HCT116 (cell line): ENCODE measurements at regions not wholly inside any gene's neighbourhood (a gene's known extent, or its start where the extent isn't known, plus 50 kb on each side); places are given as distances from the start of the nearest gene placed in this dataset.

Experiments used
- ATAC-seq: fragments of 200-7000 bp; cut with Tn5 transposase; 2 replicates; pipeline ENCODE4 v1.9.1; 2020; ENCODE audit warnings: mild to moderate bottlenecking, moderate library complexity
- BruUV-seq: library from RNA; stranded (reverse); fragments of 400-500 nt; replicated peaks from 2 replicates; lab custom pipeline; 2021; lab: Mats Ljungman, UMichigan
- CTCF ChIA-PET: fragments of 300-600 bp; sonication (Branson Sonifier 250); formaldehyde crosslinking; loops from one replicate; lab custom pipeline; 2021; ENCODE audit warnings: antibody characterized with exemption; lab: Charles Lee
- POLR2A ChIA-PET: fragments of 300-600, 350-600 bp; sonication (Branson Sonifier 250); formaldehyde crosslinking; loops from one replicate; lab custom pipeline; 2021; ENCODE audit warnings: antibody characterized with exemption; lab: Charles Lee
- RAD21 ChIA-PET, 2 experiments: fragments of 300-600 bp; sonication (Branson Sonifier 250); formaldehyde crosslinking; loops; one replicate each; lab custom pipeline; 2023; ENCODE audit warnings: low total read pairs in 2 of 2; ENCODE audit not compliant: uncharacterized antibody in 2 of 2, unreplicated experiment in 2 of 2, low non-redundant PET in 1 of 2; lab: Charles Lee
- DNase-seq: peaks from one replicate; pipeline ENCODE4 v3.0.0-alpha.2; 2010; ENCODE audit warnings: low read depth, low spot score
- H2AFZ ChIP-seq: fragments of 200-600 bp; shearing (Covaris generic), sonication (generic); 2 replicates; pipeline ENCODE4 v1.6.1; 2017; ENCODE audit warnings: low read depth, mixed run types, mixed read lengths, antibody characterized with exemption, low read length; ENCODE audit not compliant: poor library complexity, severe bottlenecking
- H3K27ac ChIP-seq: 2 replicates; pipeline ENCODE4 v1.5.1; 2012; ENCODE audit warnings: low read depth, low read length
- H3K27me3 ChIP-seq: fragments of 200-600 bp; sonication (generic); 2 replicates; pipeline ENCODE4 v1.6.1; 2016; ENCODE audit warnings: mixed run types, low read length, mixed read lengths; ENCODE audit not compliant: insufficient read depth
- H3K36me3 ChIP-seq, 2 experiments: fragments of 200-500 bp in 1 of 2; fragments of 200-600 bp in 1 of 2; sonication (Bioruptor generic) in 1 of 2; sonication (generic) in 1 of 2; 2 replicates each; pipeline versions ENCODE4 v1.5.1 to v1.6.1; 2014 to 2016; ENCODE audit warnings: low read length in 2 of 2, inconsistent platforms in 1 of 2, mixed read lengths in 1 of 2, mixed run types in 1 of 2; ENCODE audit not compliant: insufficient read depth in 2 of 2, control insufficient read depth in 1 of 2
- H3K4me1 ChIP-seq, 2 experiments: fragments of 200-600 bp in 1 of 2; sonication (generic) in 1 of 2; 2 replicates each; pipeline versions ENCODE4 v1.5.1 to v1.6.1; 2012 to 2017; ENCODE audit warnings: low read length in 2 of 2, inconsistent platforms in 1 of 2, mild to moderate bottlenecking in 1 of 2, mixed read lengths in 1 of 2, mixed run types in 1 of 2, moderate library complexity in 1 of 2; ENCODE audit not compliant: insufficient read depth in 2 of 2, control insufficient read depth in 1 of 2
- H3K4me2 ChIP-seq: fragments of 200-600 bp; sonication (generic); 2 replicates; pipeline ENCODE4 v1.6.1; 2017; ENCODE audit warnings: mixed run types, low read length, mixed read lengths
- H3K4me3 ChIP-seq, 2 experiments: fragments of 200-600 bp in 1 of 2; sonication (generic) in 1 of 2; replicated peaks in 1 of 2; 2 replicates each; pipeline ENCODE4 v1.5.1; 2011 to 2016; ENCODE audit warnings: low read length in 2 of 2, control low read depth in 1 of 2, low read depth in 1 of 2, mild to moderate bottlenecking in 1 of 2, mixed read lengths in 1 of 2, mixed run types in 1 of 2
- H3K79me2 ChIP-seq: fragments of 200-600 bp; sonication (generic); 2 replicates; pipeline ENCODE4 v1.6.1; 2017; ENCODE audit warnings: mild to moderate bottlenecking, mixed run types, low read length, moderate library complexity, mixed read lengths; ENCODE audit not compliant: insufficient read depth
- H3K9ac ChIP-seq: fragments of 200-600 bp; sonication (generic); 2 replicates; pipeline ENCODE4 v1.6.1; 2016; ENCODE audit warnings: low read length, mixed read lengths
- H3K9me2 ChIP-seq: fragments of 200-600 bp; sonication (generic), shearing (Covaris generic); 2 replicates; pipeline ENCODE4 v1.6.1; 2017; ENCODE audit warnings: mixed run types, mild to moderate bottlenecking, moderate library complexity; ENCODE audit not compliant: insufficient read depth
- H3K9me3 ChIP-seq, 2 experiments: fragments of 200-500 bp in 1 of 2; fragments of 200-600 bp in 1 of 2; sonication (Bioruptor generic) in 1 of 2; sonication (generic) in 1 of 2; 2 replicates each; pipeline ENCODE4 v1.6.1; 2014 to 2017; ENCODE audit warnings: low read length in 2 of 2, mixed read lengths in 2 of 2, inconsistent platforms in 1 of 2, low read depth in 1 of 2, mild to moderate bottlenecking in 1 of 2, mixed run types in 1 of 2, moderate library complexity in 1 of 2; ENCODE audit not compliant: control insufficient read depth in 1 of 2, insufficient read depth in 1 of 2
- H4K20me1 ChIP-seq: fragments of 200-600 bp; sonication (generic), shearing (Covaris generic); 2 replicates; pipeline ENCODE4 v1.6.1; 2017; ENCODE audit warnings: mixed run types, mild to moderate bottlenecking, moderate library complexity; ENCODE audit not compliant: insufficient read depth
- CEBPB ChIP-seq: IDR thresholded peaks from 2 replicates; pipeline ENCODE4 v1.6.1; 2012; ENCODE audit warnings: low read depth
- EZH2 ChIP-seq: fragments of 200-600 bp; sonication (generic); IDR thresholded peaks from 2 replicates; pipeline ENCODE4 v1.6.1; 2017; ENCODE audit warnings: antibody characterized with exemption, mixed run types
- FOSL1 ChIP-seq: IDR thresholded peaks from 2 replicates; pipeline ENCODE4 v1.6.1; 2012; ENCODE audit warnings: low read depth
- JUND ChIP-seq: IDR thresholded peaks from 2 replicates; pipeline ENCODE4 v1.6.1; 2012
- POLR2AphosphoS5 ChIP-seq: IDR thresholded peaks from 2 replicates; pipeline ENCODE4 v1.6.1; 2011; ENCODE audit warnings: mild to moderate bottlenecking, low read depth, low read length, moderate library complexity
- SRF ChIP-seq: IDR thresholded peaks from 2 replicates; pipeline ENCODE4 v1.6.1; 2012; ENCODE audit warnings: low read depth
- YY1 ChIP-seq: IDR thresholded peaks from 2 replicates; pipeline ENCODE4 v1.6.1; 2011; ENCODE audit warnings: low read length, low read depth, moderate library complexity, mild to moderate bottlenecking; ENCODE audit not compliant: insufficient replicate concordance; ENCODE audit errors: extremely low read depth
- ZBTB33 ChIP-seq: IDR thresholded peaks from 2 replicates; pipeline ENCODE4 v1.6.1; 2011; ENCODE audit warnings: mild to moderate bottlenecking, low read length, moderate library complexity; ENCODE audit not compliant: insufficient replicate concordance; ENCODE audit errors: extremely low read depth
- ZNF274 ChIP-seq: fragments of 200-500 bp; sonication (Bioruptor generic); IDR thresholded peaks from 2 replicates; pipeline ENCODE4 v1.6.1; 2014; ENCODE audit warnings: mild to moderate bottlenecking, low read depth, low read length, inconsistent platforms
- intact Hi-C: fragments of 100-400 bp; cut with micrococcal nuclease; formaldehyde crosslinking; loops from 2 replicates; pipeline ENCODE4 v1.10.0; 2022
- TF ChIP-seq, protein P1 (sequence below): IDR thresholded peaks from 2 replicates; pipeline ENCODE4 v1.6.1; 2012; ENCODE audit warnings: low read depth
- TF ChIP-seq, protein P2 (sequence below): IDR thresholded peaks from 2 replicates; pipeline ENCODE4 v1.6.1; 2012

- Histone ChIP-seq H2AFZ (no peak overlapping the region), H3K4me2 (no peak overlapping the region), H3K9ac (no peak overlapping the region), H4K20me1 (no peaks in the 10 kb centered on the region), H3K27ac (no peak overlapping the region), H3K4me3 (no peak overlapping the region), H3K9me2 (no peaks in the 10 kb centered on the region), H3K36me3 (no peaks in the 10 kb centered on the region), H3K27me3 (no peaks in the 10 kb centered on the region), H3K79me2 (no peaks in the 10 kb centered on the region), H3K9me3 (no peaks in the 10 kb centered on the region)
- ChIA-PET RAD21 (no interaction called here), POLR2A (no interaction called here)
- ATAC-seq = no peak
- DNase-seq = no peak
- BruUV-seq = no TSS peak
- no peak for TF ChIP-seq ZNF274
- TF ChIP-seq, all 23 proteins: peak for 0
- intact Hi-C loops = no loop called here
- H3K4me1 ChIP-seq = 0 out of 4 replicates have a peak, but pooled peaks cover 0 to 4% of the 10 kb centered on the region in 2 experiments
- CTCF ChIA-PET = no interaction called here
Observed at GRCh38 chr7:118366363-118366762, 141.9 kb downstream of the ANKRD7 start.

DNA sequence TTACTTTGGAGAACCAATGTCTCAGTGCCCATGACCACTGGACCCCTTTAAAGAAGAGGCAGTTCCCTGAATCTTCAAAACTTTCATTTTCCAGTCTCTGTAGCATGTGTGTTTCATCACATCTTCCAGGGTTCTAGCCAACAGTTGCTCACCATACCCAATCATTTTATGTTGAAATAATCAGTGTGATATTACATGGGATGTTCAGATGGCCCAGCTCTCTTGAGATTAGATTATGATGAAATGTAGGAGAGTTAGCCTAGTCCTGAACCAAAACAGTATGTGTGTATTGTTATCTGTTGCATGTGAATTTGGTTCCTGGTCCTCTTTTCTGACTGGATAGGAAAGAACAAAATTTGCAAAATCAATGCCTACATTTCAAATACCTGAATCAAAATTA lies 144.5 kb downstream of the ANKRD7 start:
- no peaks in the 10 kb centered on the region for H3K4me1 ChIP-seq
- CTCF ChIA-PET = no interaction called here
- ATAC-seq = no peak

More for the DNA sequence above, 144.5 kb downstream of the ANKRD7 start:
- H3K79me2 ChIP-seq = no peaks in the 10 kb centered on the region
- H3K4me3 ChIP-seq = no peak overlapping the region
- TF ChIP-seq ZBTB33 (no peak), EZH2 (no peak), YY1 (no peak), POLR2AphosphoS5 (no peak), CEBPB (no peak), FOSL1 (no peak), JUND (no peak), SRF (no peak)
- TF ChIP-seq, protein P1, sequence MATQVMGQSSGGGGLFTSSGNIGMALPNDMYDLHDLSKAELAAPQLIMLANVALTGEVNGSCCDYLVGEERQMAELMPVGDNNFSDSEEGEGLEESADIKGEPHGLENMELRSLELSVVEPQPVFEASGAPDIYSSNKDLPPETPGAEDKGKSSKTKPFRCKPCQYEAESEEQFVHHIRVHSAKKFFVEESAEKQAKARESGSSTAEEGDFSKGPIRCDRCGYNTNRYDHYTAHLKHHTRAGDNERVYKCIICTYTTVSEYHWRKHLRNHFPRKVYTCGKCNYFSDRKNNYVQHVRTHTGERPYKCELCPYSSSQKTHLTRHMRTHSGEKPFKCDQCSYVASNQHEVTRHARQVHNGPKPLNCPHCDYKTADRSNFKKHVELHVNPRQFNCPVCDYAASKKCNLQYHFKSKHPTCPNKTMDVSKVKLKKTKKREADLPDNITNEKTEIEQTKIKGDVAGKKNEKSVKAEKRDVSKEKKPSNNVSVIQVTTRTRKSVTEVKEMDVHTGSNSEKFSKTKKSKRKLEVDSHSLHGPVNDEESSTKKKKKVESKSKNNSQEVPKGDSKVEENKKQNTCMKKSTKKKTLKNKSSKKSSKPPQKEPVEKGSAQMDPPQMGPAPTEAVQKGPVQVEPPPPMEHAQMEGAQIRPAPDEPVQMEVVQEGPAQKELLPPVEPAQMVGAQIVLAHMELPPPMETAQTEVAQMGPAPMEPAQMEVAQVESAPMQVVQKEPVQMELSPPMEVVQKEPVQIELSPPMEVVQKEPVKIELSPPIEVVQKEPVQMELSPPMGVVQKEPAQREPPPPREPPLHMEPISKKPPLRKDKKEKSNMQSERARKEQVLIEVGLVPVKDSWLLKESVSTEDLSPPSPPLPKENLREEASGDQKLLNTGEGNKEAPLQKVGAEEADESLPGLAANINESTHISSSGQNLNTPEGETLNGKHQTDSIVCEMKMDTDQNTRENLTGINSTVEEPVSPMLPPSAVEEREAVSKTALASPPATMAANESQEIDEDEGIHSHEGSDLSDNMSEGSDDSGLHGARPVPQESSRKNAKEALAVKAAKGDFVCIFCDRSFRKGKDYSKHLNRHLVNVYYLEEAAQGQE = no peak
- TF ChIP-seq, protein P2, sequence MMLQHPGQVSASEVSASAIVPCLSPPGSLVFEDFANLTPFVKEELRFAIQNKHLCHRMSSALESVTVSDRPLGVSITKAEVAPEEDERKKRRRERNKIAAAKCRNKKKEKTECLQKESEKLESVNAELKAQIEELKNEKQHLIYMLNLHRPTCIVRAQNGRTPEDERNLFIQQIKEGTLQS = no peak
- ChIA-PET POLR2A (no interaction called here), RAD21 (no interaction called here)
- H3K36me3 ChIP-seq = no peaks in the 10 kb centered on the region
- no peak for DNase-seq
- intact Hi-C loops = no loop called here
- no peaks in the 10 kb centered on the region for H4K20me1 ChIP-seq
- H3K9ac ChIP-seq = no peak overlapping the region
- no peaks in the 10 kb centered on the region for H3K27me3 ChIP-seq
- no TSS peak for BruUV-seq
- no peaks in the 10 kb centered on the region for H3K9me3 ChIP-seq
- H3K4me2 ChIP-seq = no peak overlapping the region
- no peak overlapping the region for H2AFZ ChIP-seq
- no peak overlapping the region for H3K27ac ChIP-seq
- H3K9me2 ChIP-seq = no peaks in the 10 kb centered on the region
